ENCODE measurements at regions not wholly inside any gene's neighbourhood (a gene's known extent, or its start where the extent isn't known, plus 50 kb on each side); places are given as distances from the start of the nearest gene placed in this dataset.

- no peaks in the 10 kb centered on the region for H3K27me3 ChIP-seq (replicated peaks)
- H3K27ac ChIP-seq = no peak overlapping the region
- H3K4me3 ChIP-seq = no peak overlapping the region
- DNase-seq (ENCODE audit: low read depth in 1 of 2, low spot score in 2 of 2) = no peak
- H3K36me3 ChIP-seq = no peaks in the 10 kb centered on the region
- H3K9me3 ChIP-seq (replicated peaks) = no peaks in the 10 kb centered on the region
- H3K4me1 ChIP-seq (replicated peaks) = no peaks in the 10 kb centered on the region
Observed at GRCh38 chr12:45166056-45166455, 49.8 kb upstream of the ANO6 start.
